ENCODE measurements at regions not wholly inside any gene's neighbourhood (a gene's known extent, or its start where the extent isn't known, plus 50 kb on each side); places are given as distances from the start of the nearest gene placed in this dataset.
A peak's percentile ranks its signal among the peaks of the same experiment; 100 is the strongest.

DNA sequence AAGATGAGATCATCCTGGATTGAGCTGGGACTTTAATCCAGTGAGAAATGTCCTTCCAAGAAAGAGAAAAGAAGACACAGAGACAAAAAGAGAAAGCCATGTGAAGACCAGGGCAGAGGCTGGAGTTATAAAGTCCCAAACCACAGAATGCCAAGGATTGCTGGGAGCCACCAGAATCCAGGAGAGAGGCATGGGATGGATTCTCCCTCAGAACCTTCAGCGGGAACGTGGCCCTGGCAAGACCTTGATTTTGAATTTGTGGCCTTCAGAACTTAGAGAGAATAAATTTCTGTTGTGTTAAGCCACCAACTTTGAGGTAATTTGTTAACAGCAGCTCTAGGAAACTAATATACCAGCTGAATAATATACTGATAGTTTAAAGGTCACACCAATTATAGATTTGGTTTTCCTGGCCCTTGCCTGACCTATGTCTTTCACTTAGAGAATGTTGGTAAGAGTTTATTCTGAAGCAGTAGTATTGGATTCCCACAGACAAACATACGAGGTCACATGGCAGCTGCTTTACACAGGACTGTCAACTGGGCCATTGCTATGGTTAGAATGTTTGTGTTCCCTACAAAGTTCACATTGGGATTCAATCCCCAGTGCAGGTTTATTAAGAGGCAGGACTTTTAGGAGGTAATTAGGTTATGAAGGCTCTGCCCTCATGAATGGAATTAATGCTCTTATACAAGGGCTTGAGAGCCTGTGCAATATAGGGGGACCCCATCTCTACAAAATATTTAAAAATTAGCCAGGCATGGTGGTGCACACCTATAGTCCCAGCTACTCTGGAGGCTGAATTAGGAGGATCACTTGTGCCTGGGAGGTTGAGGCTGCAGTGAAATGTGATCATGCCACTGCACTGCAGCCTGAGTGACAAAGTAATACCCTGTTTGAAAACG lies 156.5 kb upstream of the EEA1 start:
- no peak for DNase-seq (ENCODE audit: low read depth)
- TF ChIP-seq CTCF (conservative IDR thresholded peaks at IDR 0.05; ENCODE audit: low read length): no peak
- no peak overlapping the region for H3K4me3 ChIP-seq (ENCODE audit: low read length)

DNA sequence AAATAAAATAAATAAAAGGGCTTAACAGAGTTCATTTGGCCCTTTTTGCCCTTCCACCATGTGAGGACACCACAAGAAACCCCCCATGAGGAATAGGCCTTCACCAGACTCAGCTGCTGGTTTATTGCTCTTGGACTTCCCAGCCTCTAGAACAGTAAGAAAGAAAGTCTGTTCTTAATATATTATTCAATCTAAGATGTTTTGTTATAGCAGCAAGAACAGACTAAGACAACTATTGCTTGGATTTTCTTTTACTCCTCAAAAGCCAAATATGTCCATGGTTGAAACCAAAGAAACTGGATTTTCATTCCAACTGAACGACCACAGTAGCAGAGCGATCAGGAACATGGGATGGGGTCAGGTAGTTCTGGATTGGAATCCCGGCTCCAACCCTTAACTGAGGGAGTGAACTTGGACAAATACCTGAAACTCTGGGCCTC lies 157.2 kb upstream of the EEA1 start:
- no peak for DNase-seq (ENCODE audit: low read depth)
- no peak overlapping the region for H3K4me3 ChIP-seq (ENCODE audit: low read length)

GRCh38 chr12:93087840-93088610 lies 158.9 kb upstream of the EEA1 start:
- H3K4me3 ChIP-seq (ENCODE audit: low read length): no peak overlapping the region
- TF ChIP-seq CTCF (conservative IDR thresholded peaks at IDR 0.05; ENCODE audit: low read length): no peak
- no peak for DNase-seq (ENCODE audit: low read depth)

More for the DNA sequence above, 157.2 kb upstream of the EEA1 start:
- TF ChIP-seq CTCF (conservative IDR thresholded peaks at IDR 0.05; ENCODE audit: low read length): no peak

- no peak overlapping the region for H3K4me3 ChIP-seq (ENCODE audit: low read length)
- no peak for TF ChIP-seq CTCF (conservative IDR thresholded peaks at IDR 0.05; ENCODE audit: low read length)
- DNase-seq (ENCODE audit: low read depth): peak; percentile 33
Observed at GRCh38 chr12:93089805-93090569, 160.9 kb upstream of the EEA1 start.

DNA sequence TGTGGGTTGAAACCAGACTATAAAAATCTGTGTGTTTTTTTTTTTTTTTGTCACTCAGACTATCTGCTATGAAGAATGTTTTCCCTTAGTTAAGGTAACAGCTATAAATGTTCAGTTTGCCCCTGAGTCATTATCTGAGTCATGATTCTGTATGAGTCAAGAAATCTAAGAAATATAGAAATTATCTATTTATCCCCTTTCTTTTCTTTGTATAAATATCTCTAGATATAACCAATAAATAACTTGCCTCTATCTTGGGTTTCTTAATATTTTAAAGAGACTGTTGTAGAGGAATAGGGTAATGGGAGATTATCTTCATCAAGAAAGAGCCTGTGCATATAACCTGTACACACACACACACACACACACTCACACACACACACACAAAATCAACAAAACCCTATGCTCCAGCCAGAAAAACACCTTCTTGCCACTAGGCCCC lies 161.7 kb upstream of the EEA1 start:
- H3K4me3 ChIP-seq (ENCODE audit: low read length): no peak overlapping the region
- DNase-seq (ENCODE audit: low read depth): peak; percentile 43
- no peak for TF ChIP-seq CTCF (conservative IDR thresholded peaks at IDR 0.05; ENCODE audit: low read length)

DNA sequence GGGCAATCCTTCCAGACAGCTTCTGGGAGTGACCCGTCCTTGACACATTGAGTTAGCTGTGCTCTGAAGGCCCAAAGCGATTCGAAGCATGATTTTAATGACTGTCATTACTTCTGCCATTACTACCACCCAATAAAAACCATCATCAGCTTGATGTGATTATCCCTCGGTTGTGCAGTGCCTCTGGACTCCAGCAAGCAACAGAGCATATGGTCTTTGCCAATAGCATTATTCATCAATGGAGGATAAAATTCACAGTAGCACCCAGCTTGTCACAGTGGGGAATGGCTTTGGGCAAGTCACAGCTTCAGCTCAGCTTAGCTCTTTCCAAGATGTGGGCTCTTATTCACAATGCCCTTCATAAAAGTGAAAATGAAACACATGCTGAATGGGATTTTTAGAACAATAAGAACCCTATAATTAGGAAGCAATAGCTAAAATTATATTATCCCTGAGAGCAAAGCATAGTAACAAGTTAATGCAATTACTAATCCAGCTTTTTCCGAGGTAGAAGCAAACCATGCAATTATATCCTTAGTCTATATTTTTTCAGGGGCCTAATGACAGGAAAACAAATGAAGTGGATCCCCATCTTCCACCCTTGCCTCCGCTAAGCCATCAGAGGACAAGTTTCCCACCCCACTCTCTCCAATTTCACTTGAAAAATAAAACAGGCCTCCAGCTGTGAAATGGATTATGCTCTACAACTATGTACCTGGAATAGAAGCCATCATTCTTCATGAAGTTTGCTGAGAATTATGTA lies 163.0 kb upstream of the EEA1 start:
- TF ChIP-seq CTCF (conservative IDR thresholded peaks at IDR 0.05; ENCODE audit: low read length): no peak
- no peak overlapping the region for H3K4me3 ChIP-seq (ENCODE audit: low read length)
- DNase-seq (ENCODE audit: low read depth): no peak

Measured in AG10803 (cell line).